ENCODE measurements at regions not wholly inside any gene's neighbourhood (a gene's known extent, or its start where the extent isn't known, plus 50 kb on each side); places are given as distances from the start of the nearest gene placed in this dataset.

DNA sequence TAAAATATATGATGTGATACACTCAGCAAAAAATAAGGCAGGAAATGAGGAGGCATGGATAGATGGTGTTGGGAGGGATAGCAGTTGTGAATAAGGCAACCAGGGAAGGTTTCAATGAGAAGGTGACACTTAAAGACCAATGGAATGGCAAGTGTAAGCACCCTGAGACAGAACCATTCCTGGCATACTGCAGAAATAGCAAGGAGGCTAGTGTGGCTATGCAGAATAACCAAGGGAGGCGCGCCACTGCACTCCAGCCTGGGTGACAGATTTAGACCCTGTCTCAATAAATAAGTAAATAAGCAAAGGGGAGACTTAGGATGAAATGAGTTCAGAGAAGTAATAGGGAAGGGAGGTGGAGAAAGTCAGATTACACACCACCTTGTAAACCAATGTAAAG lies 113.9 kb downstream of the TOMM20 start:
- ChIA-PET CTCF (no interaction called here), POLR2A (no interaction called here), RAD21 (ENCODE audit: low non-redundant PET in 1 of 2, low total read pairs in 2 of 2, uncharacterized antibody in 2 of 2, unreplicated experiment in 2 of 2) (no interaction called here)
- Histone ChIP-seq H3K36me3 (ENCODE audit: control insufficient read depth in 1 of 2, insufficient read depth in 2 of 2, low read length in 2 of 2) (no peaks in the 10 kb centered on the region), H4K20me1 (ENCODE audit: insufficient read depth) (no peaks in the 10 kb centered on the region), H3K79me2 (ENCODE audit: insufficient read depth, low read length) (no peaks in the 10 kb centered on the region), H3K9me2 (ENCODE audit: insufficient read depth) (no peaks in the 10 kb centered on the region), H3K9ac (ENCODE audit: low read length) (no peak overlapping the region), H3K4me1 (ENCODE audit: control insufficient read depth in 1 of 2, insufficient read depth in 2 of 2, low read length in 2 of 2) (peaks cover 15 to 30% of the 10 kb centered on the region in 2 experiments), H3K27ac (ENCODE audit: low read depth, low read length) (no peak overlapping the region), H3K9me3 (ENCODE audit: control insufficient read depth in 1 of 2, insufficient read depth in 1 of 2, low read depth in 1 of 2, low read length in 2 of 2) (no peaks in the 10 kb centered on the region), H2AFZ (ENCODE audit: low read depth, low read length, poor library complexity, severe bottlenecking) (no peak overlapping the region), H3K27me3 (ENCODE audit: insufficient read depth, low read length) (peaks cover 5% of the 10 kb centered on the region; the same call in 1 of the 2 replicates), H3K4me3 (replicated peaks in 1 of 2; ENCODE audit: low read depth in 1 of 2, low read length in 2 of 2) (no peak overlapping the region), H3K4me2 (ENCODE audit: low read length) (no peak overlapping the region)
- TF ChIP-seq SP1 (IDR thresholded peaks at IDR 0.05; ENCODE audit: low read depth) (no peak), SRF (IDR thresholded peaks at IDR 0.05; ENCODE audit: low read depth) (no peak), SIN3A (IDR thresholded peaks at IDR 0.05; ENCODE audit: low read depth) (no peak), FOSL1 (IDR thresholded peaks at IDR 0.05; ENCODE audit: low read depth) (no peak), YY1 (IDR thresholded peaks at IDR 0.05; ENCODE audit: extremely low read depth, insufficient replicate concordance, low read depth, low read length) (no peak), TCF7L2 (IDR thresholded peaks at IDR 0.05; ENCODE audit: borderline replicate concordance, extremely low read depth, insufficient read depth, insufficient read length) (no peak), EZH2 (IDR thresholded peaks at IDR 0.05) (no peak), ZFX (IDR thresholded peaks at IDR 0.05) (no peak), CEBPB (IDR thresholded peaks at IDR 0.05; ENCODE audit: low read depth) (no peak), POLR2A (IDR thresholded peaks at IDR 0.05; ENCODE audit: borderline replicate concordance, extremely low read depth, insufficient read depth, insufficient read length) (no peak), CBX3 (IDR thresholded peaks at IDR 0.05; ENCODE audit: low read depth) (no peak), POLR2AphosphoS5 (IDR thresholded peaks at IDR 0.05; ENCODE audit: low read depth, low read length) (no peak), EZH2phosphoT487 (IDR thresholded peaks at IDR 0.05; ENCODE audit: borderline replicate concordance) (no peak), JUND (IDR thresholded peaks at IDR 0.05) (no peak)
- TF ChIP-seq, protein P1, sequence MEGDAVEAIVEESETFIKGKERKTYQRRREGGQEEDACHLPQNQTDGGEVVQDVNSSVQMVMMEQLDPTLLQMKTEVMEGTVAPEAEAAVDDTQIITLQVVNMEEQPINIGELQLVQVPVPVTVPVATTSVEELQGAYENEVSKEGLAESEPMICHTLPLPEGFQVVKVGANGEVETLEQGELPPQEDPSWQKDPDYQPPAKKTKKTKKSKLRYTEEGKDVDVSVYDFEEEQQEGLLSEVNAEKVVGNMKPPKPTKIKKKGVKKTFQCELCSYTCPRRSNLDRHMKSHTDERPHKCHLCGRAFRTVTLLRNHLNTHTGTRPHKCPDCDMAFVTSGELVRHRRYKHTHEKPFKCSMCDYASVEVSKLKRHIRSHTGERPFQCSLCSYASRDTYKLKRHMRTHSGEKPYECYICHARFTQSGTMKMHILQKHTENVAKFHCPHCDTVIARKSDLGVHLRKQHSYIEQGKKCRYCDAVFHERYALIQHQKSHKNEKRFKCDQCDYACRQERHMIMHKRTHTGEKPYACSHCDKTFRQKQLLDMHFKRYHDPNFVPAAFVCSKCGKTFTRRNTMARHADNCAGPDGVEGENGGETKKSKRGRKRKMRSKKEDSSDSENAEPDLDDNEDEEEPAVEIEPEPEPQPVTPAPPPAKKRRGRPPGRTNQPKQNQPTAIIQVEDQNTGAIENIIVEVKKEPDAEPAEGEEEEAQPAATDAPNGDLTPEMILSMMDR (IDR thresholded peaks at IDR 0.05 in 2 of 3, conservative IDR thresholded peaks at IDR 0.05 in 1 of 3; ENCODE audit: borderline replicate concordance in 1 of 3, insufficient read depth in 1 of 3, low read depth in 2 of 3, low read length in 2 of 3), result no peak
- TF ChIP-seq, protein P2, sequence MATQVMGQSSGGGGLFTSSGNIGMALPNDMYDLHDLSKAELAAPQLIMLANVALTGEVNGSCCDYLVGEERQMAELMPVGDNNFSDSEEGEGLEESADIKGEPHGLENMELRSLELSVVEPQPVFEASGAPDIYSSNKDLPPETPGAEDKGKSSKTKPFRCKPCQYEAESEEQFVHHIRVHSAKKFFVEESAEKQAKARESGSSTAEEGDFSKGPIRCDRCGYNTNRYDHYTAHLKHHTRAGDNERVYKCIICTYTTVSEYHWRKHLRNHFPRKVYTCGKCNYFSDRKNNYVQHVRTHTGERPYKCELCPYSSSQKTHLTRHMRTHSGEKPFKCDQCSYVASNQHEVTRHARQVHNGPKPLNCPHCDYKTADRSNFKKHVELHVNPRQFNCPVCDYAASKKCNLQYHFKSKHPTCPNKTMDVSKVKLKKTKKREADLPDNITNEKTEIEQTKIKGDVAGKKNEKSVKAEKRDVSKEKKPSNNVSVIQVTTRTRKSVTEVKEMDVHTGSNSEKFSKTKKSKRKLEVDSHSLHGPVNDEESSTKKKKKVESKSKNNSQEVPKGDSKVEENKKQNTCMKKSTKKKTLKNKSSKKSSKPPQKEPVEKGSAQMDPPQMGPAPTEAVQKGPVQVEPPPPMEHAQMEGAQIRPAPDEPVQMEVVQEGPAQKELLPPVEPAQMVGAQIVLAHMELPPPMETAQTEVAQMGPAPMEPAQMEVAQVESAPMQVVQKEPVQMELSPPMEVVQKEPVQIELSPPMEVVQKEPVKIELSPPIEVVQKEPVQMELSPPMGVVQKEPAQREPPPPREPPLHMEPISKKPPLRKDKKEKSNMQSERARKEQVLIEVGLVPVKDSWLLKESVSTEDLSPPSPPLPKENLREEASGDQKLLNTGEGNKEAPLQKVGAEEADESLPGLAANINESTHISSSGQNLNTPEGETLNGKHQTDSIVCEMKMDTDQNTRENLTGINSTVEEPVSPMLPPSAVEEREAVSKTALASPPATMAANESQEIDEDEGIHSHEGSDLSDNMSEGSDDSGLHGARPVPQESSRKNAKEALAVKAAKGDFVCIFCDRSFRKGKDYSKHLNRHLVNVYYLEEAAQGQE (IDR thresholded peaks at IDR 0.05; ENCODE audit: low read depth), result no peak
- TF ChIP-seq, protein P3, sequence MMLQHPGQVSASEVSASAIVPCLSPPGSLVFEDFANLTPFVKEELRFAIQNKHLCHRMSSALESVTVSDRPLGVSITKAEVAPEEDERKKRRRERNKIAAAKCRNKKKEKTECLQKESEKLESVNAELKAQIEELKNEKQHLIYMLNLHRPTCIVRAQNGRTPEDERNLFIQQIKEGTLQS (IDR thresholded peaks at IDR 0.05), result no peak
- ATAC-seq (no peak), DNase-seq (ENCODE audit: low read depth, low spot score) (no peak)
- intact Hi-C loops (cut with micrococcal nuclease), result loop anchor here (5.0 kb wide), 1 partner anchor 53 kb away; no protein-coding TSS in a partner anchor
- no TSS peak for BruUV-seq (replicated peaks)
